Kidney epithelial cell (primary cell): ENCODE measurements at regions not wholly inside any gene's neighbourhood (a gene's known extent, or its start where the extent isn't known, plus 50 kb on each side); places are given as distances from the start of the nearest gene placed in this dataset.

Source experiments
- DNase-seq: peaks from one replicate; pipeline ENCODE4 v3.0.0-alpha.2; 2010; ENCODE audit warnings: low read depth
- H3K27me3 ChIP-seq: 2 replicates; pipeline ENCODE4 v1.6.0; 2011; ENCODE audit warnings: low read length; ENCODE audit not compliant: control insufficient read depth, insufficient read depth
- H3K36me3 ChIP-seq: 2 replicates; pipeline ENCODE4 v1.5.1; 2011; ENCODE audit warnings: low read length; ENCODE audit not compliant: control insufficient read depth, insufficient read depth
- H3K4me3 ChIP-seq: 2 replicates; pipeline ENCODE4 v1.5.1; 2011; ENCODE audit warnings: low read depth, mild to moderate bottlenecking, control low read depth, low read length
- CTCF ChIP-seq: IDR thresholded peaks from 2 replicates; pipeline ENCODE4 v1.5.1; 2011; ENCODE audit warnings: mild to moderate bottlenecking, moderate library complexity, low read length, control low read depth, inconsistent platforms; ENCODE audit not compliant: insufficient read depth, poor library complexity, severe bottlenecking

GRCh38 chr2:193867454-193867853 is 1672.7 kb upstream of the TMEFF2 start:
- TF ChIP-seq CTCF: no peak
- Histone ChIP-seq H3K36me3 (no peaks in the 10 kb centered on the region), H3K27me3 (no peaks in the 10 kb centered on the region), H3K4me3 (no peak overlapping the region)
- DNase-seq: no peak

- no peaks in the 10 kb centered on the region for H3K36me3 ChIP-seq
- no peaks in the 10 kb centered on the region for H3K27me3 ChIP-seq
- no peak overlapping the region for H3K4me3 ChIP-seq
- DNase-seq: no peak
- TF ChIP-seq CTCF: no peak
Observed at GRCh38 chr2:193861557-193861956, 1666.8 kb upstream of the TMEFF2 start.

- DNase-seq: no peak
- Histone ChIP-seq H3K36me3 (no peaks in the 10 kb centered on the region), H3K4me3 (no peak overlapping the region), H3K27me3 (no peaks in the 10 kb centered on the region)
- no peak for TF ChIP-seq CTCF
Observed at GRCh38 chr2:193847991-193848390, 1653.3 kb upstream of the TMEFF2 start.

- TF ChIP-seq CTCF: no peak
- no peak overlapping the region for H3K4me3 ChIP-seq
- DNase-seq: no peak
- H3K27me3 ChIP-seq: no peaks in the 10 kb centered on the region
- H3K36me3 ChIP-seq: no peaks in the 10 kb centered on the region
Observed at GRCh38 chr2:193847130-193847529, 1652.4 kb upstream of the TMEFF2 start.

- no peak overlapping the region for H3K4me3 ChIP-seq
- DNase-seq: no peak
- no peaks in the 10 kb centered on the region for H3K36me3 ChIP-seq
- no peaks in the 10 kb centered on the region for H3K27me3 ChIP-seq
- no peak for TF ChIP-seq CTCF
Observed at GRCh38 chr2:193845604-193846003, 1650.9 kb upstream of the TMEFF2 start.

GRCh38 chr2:193843675-193844074 is 1648.9 kb upstream of the TMEFF2 start:
- no peak for DNase-seq
- no peaks in the 10 kb centered on the region for H3K27me3 ChIP-seq
- no peak for TF ChIP-seq CTCF
- no peaks in the 10 kb centered on the region for H3K36me3 ChIP-seq
- H3K4me3 ChIP-seq: no peak overlapping the region
